ENCODE measurements at regions not wholly inside any gene's neighbourhood (a gene's known extent, or its start where the extent isn't known, plus 50 kb on each side); places are given as distances from the start of the nearest gene placed in this dataset.

DNA sequence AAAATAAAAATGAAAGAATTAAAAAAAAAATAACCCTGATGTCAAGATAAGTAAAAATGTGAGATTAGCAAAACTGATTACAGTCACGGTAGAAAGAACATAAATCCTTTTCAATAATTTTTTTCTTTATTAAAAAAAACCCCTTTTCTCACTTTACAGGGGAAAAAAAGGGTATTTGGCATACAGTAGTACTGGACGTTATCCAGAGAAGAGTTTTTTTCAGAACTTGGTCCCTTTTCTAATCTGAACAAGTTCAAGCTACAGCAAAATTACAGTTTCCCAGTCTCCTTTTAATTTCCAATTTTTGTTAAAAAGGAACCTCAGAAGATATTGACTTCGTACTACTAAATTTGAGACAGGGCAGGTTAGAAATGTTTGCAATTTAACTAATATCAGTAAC lies 134.7 kb upstream of the DCN start:
- TF ChIP-seq, protein P1, sequence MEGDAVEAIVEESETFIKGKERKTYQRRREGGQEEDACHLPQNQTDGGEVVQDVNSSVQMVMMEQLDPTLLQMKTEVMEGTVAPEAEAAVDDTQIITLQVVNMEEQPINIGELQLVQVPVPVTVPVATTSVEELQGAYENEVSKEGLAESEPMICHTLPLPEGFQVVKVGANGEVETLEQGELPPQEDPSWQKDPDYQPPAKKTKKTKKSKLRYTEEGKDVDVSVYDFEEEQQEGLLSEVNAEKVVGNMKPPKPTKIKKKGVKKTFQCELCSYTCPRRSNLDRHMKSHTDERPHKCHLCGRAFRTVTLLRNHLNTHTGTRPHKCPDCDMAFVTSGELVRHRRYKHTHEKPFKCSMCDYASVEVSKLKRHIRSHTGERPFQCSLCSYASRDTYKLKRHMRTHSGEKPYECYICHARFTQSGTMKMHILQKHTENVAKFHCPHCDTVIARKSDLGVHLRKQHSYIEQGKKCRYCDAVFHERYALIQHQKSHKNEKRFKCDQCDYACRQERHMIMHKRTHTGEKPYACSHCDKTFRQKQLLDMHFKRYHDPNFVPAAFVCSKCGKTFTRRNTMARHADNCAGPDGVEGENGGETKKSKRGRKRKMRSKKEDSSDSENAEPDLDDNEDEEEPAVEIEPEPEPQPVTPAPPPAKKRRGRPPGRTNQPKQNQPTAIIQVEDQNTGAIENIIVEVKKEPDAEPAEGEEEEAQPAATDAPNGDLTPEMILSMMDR (conservative IDR thresholded peaks at IDR 0.05; ENCODE audit: low read length): no peak
- no peak for TF ChIP-seq EZH2phosphoT487 (IDR thresholded peaks at IDR 0.05; ENCODE audit: borderline replicate concordance, low read depth, low read length)
